GM21526 (cell line): ENCODE measurements at regions not wholly inside any gene's neighbourhood (a gene's known extent, or its start where the extent isn't known, plus 50 kb on each side); places are given as distances from the start of the nearest gene placed in this dataset.

ENCODE experiments used
- ATAC-seq: cut with Tn5 transposase; IDR thresholded peaks from one replicate; pipeline ENCODE4 v1.9.1; 2021; ENCODE audit warnings: moderate library complexity; ENCODE audit not compliant: unreplicated experiment, low FRiP score

DNA sequence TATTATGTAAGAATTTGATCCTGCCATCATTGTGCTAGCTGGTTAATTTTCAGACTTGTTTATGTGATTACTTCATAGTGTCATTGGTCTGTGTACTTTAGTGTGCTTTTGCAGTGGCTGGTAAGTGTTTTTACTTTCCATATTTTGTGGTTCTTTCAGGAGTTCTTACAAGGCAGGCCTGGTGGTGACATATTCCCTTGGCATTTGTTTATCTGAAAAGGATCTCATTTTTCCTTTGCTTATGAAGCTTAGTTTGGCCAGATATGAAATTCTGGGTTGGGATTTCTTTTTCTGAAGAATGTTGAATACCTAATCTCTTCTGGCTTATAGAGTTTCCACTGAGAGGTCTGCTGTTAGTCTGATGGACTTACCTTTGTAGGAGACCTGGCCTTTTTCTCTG, 72.8 kb upstream of the MC4R start:
- ATAC-seq: no peak

DNA sequence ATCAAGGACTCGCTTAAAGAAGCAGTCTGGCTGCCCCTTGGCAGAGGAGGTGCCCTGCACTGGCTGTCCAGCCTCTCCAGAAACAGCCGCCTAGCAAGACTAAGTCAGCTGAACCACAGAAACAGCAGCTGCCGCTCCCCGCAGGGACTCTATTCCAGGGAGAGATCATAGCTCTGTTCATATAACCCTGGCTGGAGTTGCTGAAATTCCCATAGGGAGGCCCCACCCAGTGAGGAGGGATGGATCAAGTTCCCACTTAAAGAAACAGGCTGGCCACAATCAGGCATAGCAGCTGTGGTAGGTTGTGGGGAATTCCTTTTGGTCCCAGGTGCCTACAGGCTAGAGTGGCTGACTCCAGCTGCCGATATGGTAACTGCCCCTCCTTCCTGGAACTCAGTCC, 74.2 kb upstream of the MC4R start:
- ATAC-seq: no peak

DNA sequence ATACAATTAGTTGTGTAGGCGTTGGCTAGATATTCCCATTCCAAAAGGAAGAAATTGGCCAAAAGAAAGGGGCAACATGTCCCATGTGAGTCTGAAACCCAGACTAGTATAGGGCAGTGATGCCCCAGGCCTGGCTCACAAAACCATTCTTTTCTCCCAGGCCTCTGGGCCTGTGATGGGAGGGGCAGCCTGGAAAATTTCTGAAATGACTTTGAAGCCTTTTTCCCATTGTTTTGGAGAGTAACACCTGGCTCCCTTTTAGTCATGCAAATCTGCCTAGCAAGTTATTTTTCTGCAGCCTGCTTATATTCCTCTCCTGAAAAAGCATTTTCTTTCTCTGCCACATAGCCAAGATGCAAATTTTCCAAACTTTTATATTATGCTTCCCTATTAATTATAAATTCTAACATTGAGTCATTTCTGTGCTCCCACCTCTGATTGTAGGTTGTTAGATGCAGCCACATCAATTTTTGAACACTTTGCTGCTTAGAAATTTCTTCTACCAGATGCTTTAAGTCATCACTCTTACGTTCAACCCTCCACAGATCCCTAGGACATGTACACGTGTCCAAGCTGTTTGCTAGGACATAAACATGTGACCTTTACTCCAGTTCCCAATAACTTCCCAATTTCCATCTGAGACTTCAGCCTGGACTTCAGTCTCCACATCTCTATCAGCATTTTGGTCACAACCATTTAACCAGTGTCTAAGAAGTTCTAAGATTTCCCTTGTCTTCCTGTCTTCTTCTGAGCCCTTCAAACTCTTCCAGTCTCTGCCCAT, 76.1 kb upstream of the MC4R start:
- ATAC-seq: no peak

DNA sequence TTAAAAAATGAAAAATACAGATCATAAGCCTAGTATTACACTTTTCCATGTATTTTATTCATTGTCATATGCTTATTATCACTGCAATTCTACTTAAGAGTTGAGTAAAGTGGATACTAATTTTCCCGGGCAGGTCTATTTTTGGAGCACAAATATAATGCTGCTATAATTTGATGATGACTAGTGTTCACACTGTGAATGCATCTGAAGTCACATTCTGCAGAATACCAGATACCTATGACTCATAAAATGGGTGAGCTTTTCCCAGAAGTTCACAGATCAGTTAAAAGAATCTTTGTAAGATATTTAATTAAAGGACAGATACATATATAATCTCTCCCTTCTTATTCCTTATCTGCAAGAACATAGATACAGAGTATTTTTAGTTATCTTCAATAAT, 79.8 kb upstream of the MC4R start:
- ATAC-seq: no peak

DNA sequence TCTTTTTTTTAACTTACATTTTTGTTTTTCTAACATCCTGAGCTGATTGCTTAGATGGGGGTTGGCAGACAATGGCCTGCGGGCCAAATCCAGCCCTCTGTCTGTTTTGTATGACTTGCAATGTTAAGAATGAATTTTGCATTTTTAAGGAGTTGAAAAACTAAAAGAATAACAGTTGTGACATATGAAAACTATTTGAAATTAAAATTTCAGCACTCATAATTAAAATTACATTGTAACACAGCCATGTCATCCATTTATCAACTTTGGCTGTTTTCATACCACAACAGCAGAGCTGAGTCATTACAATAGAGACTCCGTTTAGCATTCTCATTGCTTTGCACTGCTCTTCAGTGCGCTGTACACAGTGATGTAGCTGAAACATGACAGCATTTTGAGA, 94.1 kb upstream of the MC4R start:
- no peak for ATAC-seq

DNA sequence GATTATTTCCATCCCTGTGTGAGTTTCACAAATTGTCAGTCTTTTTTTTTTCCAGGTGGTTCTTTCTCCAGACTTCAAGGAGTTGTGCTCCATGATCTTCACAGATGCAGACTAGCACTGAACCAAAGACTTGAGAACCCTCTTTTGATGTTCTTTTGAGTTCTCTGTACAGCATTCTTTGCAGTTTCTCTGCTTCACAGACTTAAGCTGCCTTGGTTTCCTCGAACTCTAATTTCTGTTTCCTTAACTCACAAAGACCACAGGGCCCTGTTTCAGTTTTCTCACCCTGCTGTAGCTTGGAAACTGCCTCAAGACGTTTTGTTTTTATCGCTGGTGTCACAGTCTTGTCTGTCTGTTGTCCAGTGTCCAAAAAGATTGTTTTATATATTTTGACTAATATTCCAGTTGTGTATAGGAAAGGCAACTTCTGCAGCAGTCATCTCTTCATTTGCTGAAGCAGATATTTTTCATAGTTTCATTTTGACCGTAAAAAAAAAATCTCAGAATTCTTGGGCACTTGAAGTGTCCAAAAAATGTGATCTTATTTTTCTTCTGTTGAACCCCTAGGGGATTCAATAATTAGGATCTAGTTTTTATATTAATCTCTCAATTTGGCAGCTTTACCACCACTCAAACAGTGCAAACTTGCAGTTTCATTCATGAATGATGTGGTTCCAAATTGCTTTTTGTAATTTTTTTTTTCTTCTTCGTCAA, 97.0 kb upstream of the MC4R start:
- ATAC-seq: no peak

DNA sequence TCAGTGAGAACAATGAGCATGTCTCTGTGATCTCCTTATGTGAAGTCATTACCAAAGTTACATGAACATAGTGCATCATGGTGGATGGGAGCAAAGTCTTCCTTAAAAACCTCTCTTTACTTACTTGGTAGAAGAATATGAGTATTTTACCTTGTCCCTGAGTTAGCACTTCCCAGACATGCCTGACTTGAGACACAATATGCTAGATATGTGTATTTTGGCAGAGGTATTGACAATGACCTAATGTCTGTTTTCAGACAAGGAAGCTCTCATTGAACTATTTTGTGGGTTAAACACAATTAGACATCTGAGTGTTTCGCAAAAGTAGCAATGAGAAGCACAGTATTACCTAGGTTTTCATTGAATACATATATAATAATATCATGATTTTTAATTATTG, 99.1 kb upstream of the MC4R start:
- ATAC-seq: no peak

DNA sequence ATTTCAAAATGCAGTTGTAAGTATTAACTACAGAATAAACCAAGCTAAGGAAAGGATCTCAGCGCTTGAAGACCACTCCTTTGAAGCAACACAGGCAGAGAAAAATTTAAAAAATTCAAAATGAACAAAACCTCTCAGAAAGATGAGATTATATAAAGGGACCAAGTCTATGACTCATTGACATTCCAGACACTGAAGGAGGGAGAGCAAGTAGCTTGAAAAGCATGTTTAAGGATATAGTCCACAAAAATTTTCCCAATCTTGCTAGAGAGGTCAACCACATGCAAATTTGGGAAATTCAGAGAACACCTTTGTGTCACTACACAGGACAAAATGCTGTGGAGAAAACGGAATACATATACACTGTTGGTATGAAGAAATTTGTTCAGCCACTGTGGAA, 112.6 kb upstream of the MC4R start:
- ATAC-seq: no peak

DNA sequence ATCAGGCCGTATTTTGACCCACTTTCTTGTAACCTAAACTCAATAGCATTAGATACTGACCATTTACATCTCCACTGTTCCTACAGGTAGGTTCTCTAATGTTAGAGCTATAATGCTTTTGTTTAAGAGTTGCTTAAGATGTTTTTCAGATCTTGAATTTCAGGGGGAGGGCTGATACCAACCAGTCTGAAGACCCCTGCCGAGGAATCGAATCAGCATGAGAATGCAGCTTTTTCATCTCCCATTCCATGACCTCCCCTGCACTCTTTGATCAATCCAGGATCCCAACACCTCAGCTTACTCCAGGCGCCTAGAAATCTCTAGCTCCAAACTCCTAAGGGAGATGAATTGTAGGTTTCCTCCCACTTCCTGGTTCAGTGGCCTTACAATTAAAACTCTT, 120.5 kb upstream of the MC4R start:
- ATAC-seq: no peak

DNA sequence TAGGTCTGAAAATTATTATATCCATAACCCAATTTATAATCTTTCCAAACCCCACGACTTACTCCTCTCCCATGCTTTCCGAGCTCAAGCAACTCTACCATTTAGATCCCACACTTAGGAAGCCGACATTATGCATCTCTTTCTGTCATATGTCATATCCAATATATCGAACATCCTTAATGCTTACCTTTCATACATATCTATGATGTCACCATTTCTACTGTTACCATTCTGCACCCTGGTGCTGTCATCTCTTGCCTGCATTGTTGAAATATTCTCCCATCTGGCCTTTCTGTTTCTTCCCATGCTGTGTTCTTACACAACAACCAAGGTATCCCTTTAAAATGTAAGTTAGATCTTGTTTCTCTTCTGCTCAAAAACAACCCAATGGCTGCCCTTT, 127.1 kb upstream of the MC4R start:
- no peak for ATAC-seq

DNA sequence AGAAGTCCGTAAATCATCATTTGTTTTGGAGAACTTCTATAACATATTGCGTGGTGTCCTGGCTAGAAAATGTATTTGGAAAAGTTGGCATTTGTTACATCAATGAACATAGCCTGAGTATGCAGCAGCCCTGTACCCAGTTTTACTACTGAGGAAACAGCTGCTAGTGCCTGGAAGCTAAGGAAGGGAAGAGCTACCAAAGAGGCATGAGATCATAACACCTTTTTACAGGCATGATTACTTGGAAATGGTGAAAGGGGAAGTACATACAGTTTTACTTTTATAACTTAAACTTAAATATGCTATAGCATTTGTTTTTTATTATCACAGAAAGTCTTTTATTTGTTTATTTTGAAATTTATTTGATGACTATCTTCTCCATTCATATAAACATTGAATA, 128.4 kb upstream of the MC4R start:
- ATAC-seq: no peak

DNA sequence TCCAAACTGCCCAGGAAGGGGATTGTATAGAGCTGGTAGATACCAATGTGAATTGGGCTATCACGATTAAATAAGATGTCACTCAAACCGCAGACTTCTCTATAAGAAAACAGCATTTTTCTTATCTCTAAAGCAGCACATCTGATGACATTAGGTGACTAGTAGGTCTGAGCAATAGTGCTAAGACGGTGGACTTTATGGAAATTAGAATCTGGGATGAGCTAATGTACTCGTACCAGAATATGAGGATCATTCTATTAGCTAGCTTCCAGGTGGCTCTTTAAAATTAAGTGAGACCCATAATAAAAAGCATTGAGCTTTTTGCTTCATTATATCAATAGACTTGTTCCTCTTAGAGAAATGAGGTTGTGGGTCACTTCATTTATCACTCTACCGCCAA, 130.0 kb upstream of the MC4R start:
- no peak for ATAC-seq

DNA sequence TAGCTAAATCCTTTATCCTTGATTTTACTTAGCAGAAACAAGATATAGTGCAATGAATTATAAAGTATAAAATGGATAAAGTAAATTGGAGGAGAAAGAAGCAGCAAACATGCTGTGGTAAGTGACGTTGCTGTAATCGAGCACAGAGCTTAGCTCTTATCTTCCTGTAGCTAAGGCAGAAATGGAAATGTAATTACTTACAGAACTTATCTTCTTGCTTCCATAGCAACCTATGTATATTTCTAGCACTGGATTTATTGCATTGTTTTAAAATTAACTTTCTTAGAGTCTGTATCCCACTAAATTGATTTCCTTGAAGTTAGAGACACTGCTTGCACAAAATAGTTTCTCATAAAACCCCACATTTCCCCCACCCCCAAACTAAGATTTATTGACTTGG, 130.6 kb upstream of the MC4R start:
- ATAC-seq: no peak

DNA sequence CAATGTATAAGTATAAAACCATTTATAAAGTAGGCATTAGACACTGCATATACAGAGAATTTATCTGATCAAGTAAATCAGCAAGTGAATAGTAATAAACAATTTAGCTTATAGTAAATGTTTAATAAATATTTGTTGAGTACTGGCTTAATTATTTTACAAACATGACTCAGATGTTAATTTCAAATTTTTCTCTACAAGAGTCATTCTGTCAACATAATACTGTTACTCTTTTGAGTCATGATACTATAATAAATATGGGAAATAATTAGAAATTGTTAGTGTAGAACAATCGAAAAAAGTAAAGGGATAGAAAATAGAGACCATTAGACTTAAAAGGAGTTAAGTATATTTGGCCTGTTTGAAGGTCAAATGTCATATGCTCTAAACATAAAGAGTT, 133.6 kb upstream of the MC4R start:
- ATAC-seq: no peak

DNA sequence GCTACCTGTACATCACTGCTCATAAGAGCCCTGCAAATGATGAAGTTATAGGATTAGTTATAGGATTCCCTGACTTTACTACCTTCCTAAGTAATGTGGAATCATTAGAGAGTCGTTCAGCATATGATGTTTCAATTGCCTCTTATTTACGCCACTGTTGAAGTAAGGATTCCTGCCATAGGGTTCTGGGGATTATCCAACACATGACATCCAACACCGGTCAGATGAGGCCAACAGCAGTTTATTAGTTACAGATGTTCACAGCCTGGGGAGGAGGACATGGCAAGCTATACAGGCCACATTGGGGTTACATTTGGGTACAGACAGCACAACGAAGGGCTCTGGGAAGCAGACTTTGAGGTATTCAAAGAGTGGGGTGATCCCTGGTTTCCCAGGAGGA, 134.1 kb upstream of the MC4R start:
- no peak for ATAC-seq

DNA sequence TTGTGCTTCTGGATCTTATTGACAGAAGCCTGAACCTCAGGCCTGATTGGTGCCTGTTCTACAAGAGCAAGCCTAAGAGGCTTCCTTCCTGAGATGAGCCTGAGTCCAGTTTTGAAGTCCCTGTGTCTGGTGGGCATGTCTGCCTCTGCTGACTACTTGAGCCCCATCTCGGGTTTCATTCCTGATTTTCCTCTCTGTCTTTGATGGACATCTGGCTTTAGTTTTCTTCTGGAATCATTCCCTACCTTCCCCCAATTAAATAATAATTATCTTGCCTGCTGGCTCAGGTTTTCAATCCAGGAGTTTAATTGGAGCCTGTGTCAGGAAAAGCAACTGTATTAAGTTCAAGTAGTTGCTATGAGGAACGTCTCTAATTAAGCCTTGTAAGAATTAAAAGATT, 135.5 kb upstream of the MC4R start:
- ATAC-seq: no peak

DNA sequence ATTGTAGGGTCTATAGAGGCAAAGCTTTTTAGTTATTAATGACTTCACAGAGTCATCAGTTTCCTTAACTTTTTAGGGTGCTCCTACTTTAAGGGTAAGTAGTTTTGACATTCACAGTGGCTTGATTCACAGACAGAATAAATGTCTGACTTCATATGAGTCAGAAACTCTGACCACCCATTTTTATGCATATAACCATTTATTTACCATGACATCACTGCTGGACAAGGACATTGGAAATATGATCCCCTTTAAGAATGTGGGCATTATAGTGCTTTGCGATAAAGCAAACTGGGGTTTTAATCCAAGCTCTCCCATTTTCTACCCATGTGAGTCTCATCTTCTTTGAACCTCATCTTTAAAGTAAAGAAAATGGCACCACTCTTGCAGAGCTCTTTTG, 162.0 kb upstream of the MC4R start:
- no peak for ATAC-seq

DNA sequence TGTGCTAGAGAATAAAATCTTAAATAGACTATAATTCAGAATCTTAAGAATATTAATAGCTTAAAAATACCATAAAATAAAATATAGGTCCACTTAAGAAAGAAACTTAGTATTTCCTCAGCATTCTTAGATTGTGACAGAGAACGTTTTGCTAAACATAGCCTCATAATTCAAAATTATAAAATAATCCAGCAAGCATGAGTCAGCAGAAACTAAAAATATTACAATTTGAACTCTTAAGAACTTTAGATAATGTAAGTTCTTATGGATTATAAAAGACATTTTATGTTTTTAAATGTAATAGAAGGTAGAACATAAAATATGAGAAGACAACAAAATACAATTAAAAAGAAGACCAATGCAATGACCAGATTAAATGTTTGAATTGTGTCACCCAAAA, 164.5 kb upstream of the MC4R start:
- no peak for ATAC-seq

DNA sequence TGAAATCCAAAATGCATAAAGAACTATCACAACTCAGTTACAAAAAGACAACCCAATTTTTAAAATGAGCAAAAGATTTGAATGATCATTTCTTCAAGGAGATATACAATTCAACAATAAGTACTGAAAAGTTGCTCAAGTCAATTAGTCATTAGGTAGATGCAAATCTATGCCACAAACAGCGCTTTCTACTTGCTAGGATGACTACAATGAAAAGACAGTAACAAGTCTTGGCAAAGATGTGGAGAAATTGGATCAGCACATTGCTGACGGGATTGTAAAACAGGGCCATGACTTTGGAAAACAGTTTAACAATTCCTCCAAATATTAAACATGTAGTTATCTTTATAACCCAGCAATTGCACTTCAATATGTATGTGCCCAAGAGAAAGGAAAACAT, 166.3 kb upstream of the MC4R start:
- no peak for ATAC-seq

DNA sequence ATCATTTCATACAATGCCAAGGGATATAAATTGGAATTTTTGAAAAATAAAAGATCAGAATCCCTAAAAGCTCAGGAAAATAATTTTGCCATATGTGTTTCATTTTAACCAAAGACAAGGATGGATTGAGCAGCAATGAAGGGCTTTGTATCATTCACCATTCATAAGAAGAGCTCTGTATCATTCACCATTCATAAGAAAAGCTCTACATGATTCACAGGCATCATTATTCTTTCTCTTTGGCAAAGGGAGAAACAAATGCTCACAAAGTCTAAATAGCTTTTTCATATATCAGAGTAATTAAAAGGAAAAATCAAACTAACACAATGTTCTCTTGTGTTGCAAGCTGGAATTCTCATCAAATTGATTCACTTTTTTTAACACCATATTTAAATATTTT, 169.1 kb upstream of the MC4R start:
- no peak for ATAC-seq

DNA sequence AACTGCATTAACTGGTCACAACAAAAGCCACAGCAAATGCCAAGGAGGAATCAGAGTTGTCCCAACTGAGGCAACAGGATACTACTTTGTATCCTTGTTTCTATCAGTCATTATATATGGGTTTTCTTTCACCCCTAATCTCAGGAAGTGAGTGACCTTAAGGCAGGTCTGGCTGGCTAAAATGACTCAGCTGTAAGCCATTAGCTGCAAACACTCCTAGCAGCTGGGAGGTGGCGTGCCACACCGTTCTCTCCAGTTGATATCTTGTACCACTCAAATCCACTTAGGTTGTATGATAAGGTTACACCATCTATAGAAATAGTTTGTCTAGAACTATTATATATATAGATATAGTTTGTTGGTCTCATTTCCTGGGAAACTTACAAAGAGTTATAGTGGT, 171.1 kb upstream of the MC4R start:
- no peak for ATAC-seq

DNA sequence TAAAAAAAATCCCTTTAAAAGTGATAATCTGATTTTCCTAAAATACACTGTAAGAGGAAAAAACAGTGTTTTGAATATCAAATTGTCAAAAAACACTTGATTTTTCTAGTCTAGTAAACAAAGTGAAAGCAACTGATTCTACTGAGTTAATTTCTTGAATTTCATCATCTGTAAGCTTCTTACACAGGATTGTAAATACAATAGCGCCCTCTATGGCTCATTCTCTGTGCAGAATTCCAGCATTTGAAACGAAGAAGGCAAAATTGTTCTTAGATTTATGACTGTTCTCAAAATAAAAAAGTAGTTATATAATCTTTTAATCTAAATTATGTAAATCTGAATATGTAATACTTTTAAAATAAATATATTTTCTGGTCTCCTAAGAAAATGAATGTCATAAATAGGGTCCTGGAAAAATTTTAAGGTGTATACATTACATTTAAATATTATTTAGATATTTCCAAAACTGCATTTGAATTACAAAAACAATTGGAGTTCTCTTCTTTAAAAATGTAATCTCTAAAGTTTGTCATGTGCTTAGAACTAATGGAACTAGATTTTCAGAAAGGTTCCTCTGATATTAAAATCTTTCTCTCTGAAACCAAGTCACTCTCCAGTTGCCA, 176.9 kb upstream of the MC4R start:
- peak; percentile 72 for ATAC-seq
